OCI-LY1 (cell line): ENCODE measurements at regions not wholly inside any gene's neighbourhood (a gene's known extent, or its start where the extent isn't known, plus 50 kb on each side); places are given as distances from the start of the nearest gene placed in this dataset.

Source experiments
- H2AFZ ChIP-seq: fragments of 200-600 bp; sonication (generic), shearing (Covaris generic); 2 replicates; pipeline ENCODE4 v1.6.0; 2014; ENCODE audit warnings: antibody characterized with exemption, mild to moderate bottlenecking, low read length
- H3F3A ChIP-seq: fragments of 200-600 bp; sonication (generic), shearing (Covaris generic); 2 replicates; pipeline ENCODE4 v1.6.0; 2014; ENCODE audit warnings: mild to moderate bottlenecking, antibody characterized with exemption, low read length, moderate library complexity; ENCODE audit not compliant: insufficient read depth
- H3K27ac ChIP-seq: fragments of 200-600 bp; sonication (generic); 2 replicates; pipeline ENCODE4 v1.5.1; 2014; ENCODE audit warnings: low read length, mixed run types, mild to moderate bottlenecking, low read depth; ENCODE audit not compliant: poor library complexity, severe bottlenecking
- H3K27me3 ChIP-seq: fragments of 200-600 bp; sonication (generic); 2 replicates; pipeline ENCODE4 v1.6.0; 2014; ENCODE audit warnings: antibody characterized with exemption, mild to moderate bottlenecking, low read length, moderate library complexity; ENCODE audit not compliant: insufficient read depth
- H3K36me3 ChIP-seq: fragments of 200-600 bp; sonication (generic); 2 replicates; pipeline ENCODE4 v1.6.1; 2014; ENCODE audit warnings: mild to moderate bottlenecking, antibody characterized with exemption, low read length, moderate library complexity, mixed read lengths; ENCODE audit not compliant: insufficient read depth
- H3K4me1 ChIP-seq: fragments of 200-600 bp; sonication (generic); 2 replicates; pipeline ENCODE4 v1.5.1; 2014; ENCODE audit warnings: mild to moderate bottlenecking, low read length, moderate library complexity; ENCODE audit not compliant: insufficient read depth, severe bottlenecking
- H3K4me2 ChIP-seq: fragments of 200-600 bp; sonication (generic), shearing (Covaris generic); 2 replicates; pipeline ENCODE4 v1.6.1; 2014; ENCODE audit warnings: low read length
- H3K4me3 ChIP-seq: fragments of 200-600 bp; sonication (generic); 2 replicates; pipeline ENCODE4 v1.5.1; 2014; ENCODE audit warnings: low read length, low read depth, mild to moderate bottlenecking, mixed read lengths; ENCODE audit not compliant: poor library complexity, severe bottlenecking
- H3K79me2 ChIP-seq: fragments of 200-600 bp; shearing (Covaris generic); 2 replicates; pipeline ENCODE4 v1.6.1; 2016; ENCODE audit warnings: mixed run types, low read length, mixed read lengths; ENCODE audit not compliant: insufficient read depth
- H3K9ac ChIP-seq: fragments of 200-600 bp; sonication (generic), shearing (Covaris generic); 2 replicates; pipeline ENCODE4 v1.6.1; 2014; ENCODE audit warnings: mild to moderate bottlenecking, low read length, mixed read lengths
- H3K9me2 ChIP-seq: fragments of 200-600 bp; sonication (generic), shearing (Covaris generic); 2 replicates; pipeline ENCODE4 v1.6.1; 2014; ENCODE audit warnings: low read depth, mild to moderate bottlenecking, low read length, mixed read lengths
- H3K9me3 ChIP-seq: fragments of 200-600 bp; shearing (Covaris generic); 2 replicates; pipeline ENCODE4 v1.6.1; 2014; ENCODE audit warnings: low read length, mixed read lengths
- H4K20me1 ChIP-seq: fragments of 200-600 bp; sonication (generic), shearing (Covaris generic); 2 replicates; pipeline ENCODE4 v1.6.0; 2016; ENCODE audit warnings: mild to moderate bottlenecking, low read length; ENCODE audit not compliant: insufficient read depth
- EZH2 ChIP-seq: fragments of 200-600 bp; sonication (generic), shearing (Covaris generic); IDR thresholded peaks from 2 replicates; pipeline ENCODE4 v1.8.0; 2017; ENCODE audit warnings: borderline replicate concordance, mixed run types, mild to moderate bottlenecking, antibody characterized with exemption, low read length, moderate library complexity, mixed read lengths
- TF ChIP-seq, protein P1 (sequence below): fragments of 200-600 bp; sonication (generic), shearing (Covaris generic); IDR thresholded peaks from 2 replicates; pipeline ENCODE4 v1.5.1; 2017; ENCODE audit warnings: mild to moderate bottlenecking, antibody characterized with exemption, low read length, moderate library complexity, mixed read lengths

DNA sequence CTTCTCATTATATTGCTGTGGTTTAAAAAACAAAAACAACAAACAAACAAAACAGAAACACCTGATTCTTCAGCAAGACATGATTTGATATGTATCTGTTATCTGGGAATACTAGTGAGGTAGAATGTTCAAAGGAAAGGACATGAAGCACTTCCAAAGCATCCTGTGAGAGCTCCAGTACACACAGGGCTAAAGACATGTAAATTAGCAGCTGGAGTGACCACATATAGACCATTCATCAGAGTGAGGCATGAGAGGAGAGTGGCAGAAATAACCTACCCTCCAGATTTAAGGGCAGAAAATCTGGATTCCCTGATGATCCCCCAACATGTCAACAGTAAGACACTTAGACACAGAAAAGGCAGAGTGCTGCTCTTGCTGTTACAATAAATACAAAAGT is 260.5 kb upstream of the CHRM3 start:
- H3K9ac ChIP-seq = no peak overlapping the region
- H3K36me3 ChIP-seq = no peaks in the 10 kb centered on the region
- no peak overlapping the region for H3K27ac ChIP-seq

DNA sequence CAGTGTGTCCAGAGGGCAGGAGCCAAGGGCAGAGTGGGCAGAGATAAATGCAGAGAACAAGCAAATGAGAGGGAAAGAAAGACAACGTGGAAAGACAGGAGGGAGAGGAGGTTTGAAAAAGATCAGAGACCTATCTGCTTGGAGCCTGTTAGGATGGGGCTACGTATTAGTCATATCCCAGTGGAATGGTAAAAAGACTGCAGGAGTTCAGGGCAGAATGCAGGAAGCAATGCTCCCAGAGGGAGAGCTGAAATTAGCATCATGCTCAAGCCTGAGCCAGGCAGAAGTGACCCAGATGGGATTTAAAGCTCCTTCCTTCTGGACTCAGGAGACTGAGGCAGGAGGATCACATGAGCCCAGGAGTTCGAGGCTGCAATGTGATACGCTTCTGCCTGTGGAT is 261.3 kb upstream of the CHRM3 start:
- Histone ChIP-seq H3K36me3 (no peaks in the 10 kb centered on the region), H3F3A (no peaks in the 10 kb centered on the region), H3K27ac (no peak overlapping the region), H3K9me2 (no peaks in the 10 kb centered on the region), H3K4me1 (no peaks in the 10 kb centered on the region), H2AFZ (no peak overlapping the region), H3K9me3 (no peaks in the 10 kb centered on the region), H4K20me1 (no peaks in the 10 kb centered on the region), H3K79me2 (no peaks in the 10 kb centered on the region), H3K4me3 (no peak overlapping the region), H3K27me3 (no peaks in the 10 kb centered on the region), H3K4me2 (no peak overlapping the region), H3K9ac (no peak overlapping the region)
- TF ChIP-seq EZH2 = no peak
- TF ChIP-seq, protein P1, sequence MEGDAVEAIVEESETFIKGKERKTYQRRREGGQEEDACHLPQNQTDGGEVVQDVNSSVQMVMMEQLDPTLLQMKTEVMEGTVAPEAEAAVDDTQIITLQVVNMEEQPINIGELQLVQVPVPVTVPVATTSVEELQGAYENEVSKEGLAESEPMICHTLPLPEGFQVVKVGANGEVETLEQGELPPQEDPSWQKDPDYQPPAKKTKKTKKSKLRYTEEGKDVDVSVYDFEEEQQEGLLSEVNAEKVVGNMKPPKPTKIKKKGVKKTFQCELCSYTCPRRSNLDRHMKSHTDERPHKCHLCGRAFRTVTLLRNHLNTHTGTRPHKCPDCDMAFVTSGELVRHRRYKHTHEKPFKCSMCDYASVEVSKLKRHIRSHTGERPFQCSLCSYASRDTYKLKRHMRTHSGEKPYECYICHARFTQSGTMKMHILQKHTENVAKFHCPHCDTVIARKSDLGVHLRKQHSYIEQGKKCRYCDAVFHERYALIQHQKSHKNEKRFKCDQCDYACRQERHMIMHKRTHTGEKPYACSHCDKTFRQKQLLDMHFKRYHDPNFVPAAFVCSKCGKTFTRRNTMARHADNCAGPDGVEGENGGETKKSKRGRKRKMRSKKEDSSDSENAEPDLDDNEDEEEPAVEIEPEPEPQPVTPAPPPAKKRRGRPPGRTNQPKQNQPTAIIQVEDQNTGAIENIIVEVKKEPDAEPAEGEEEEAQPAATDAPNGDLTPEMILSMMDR = no peak

More for the DNA sequence above, 260.5 kb upstream of the CHRM3 start:
- Histone ChIP-seq H3F3A (no peaks in the 10 kb centered on the region), H3K9me3 (no peaks in the 10 kb centered on the region), H3K9me2 (no peaks in the 10 kb centered on the region), H3K79me2 (no peaks in the 10 kb centered on the region), H3K4me2 (no peak overlapping the region), H3K27me3 (no peaks in the 10 kb centered on the region), H3K4me3 (no peak overlapping the region), H4K20me1 (no peaks in the 10 kb centered on the region), H2AFZ (no peak overlapping the region), H3K4me1 (no peaks in the 10 kb centered on the region)
- TF ChIP-seq, protein P1 = no peak
- TF ChIP-seq EZH2 = no peak

DNA sequence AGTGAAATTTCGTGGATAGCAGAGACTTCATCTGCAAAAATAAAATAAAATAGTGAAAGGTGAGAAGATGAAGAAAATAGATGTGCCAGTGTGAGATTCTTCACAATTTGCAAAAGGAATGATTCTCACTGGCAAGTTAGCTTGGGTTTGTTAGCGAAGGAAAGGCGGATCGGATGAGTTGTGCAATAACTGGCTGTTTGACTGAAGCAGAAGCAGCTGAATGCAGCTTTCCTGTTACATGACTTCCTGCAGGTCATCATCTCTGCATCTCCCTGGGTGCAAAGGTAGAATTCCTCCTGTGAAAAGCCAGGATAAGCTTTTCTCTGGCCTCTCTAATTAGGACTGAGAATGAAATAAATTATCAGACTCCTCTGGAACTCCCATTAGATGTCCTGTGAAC is 263.1 kb upstream of the CHRM3 start:
- Histone ChIP-seq H3K9ac (no peak overlapping the region), H3K4me1 (no peaks in the 10 kb centered on the region), H4K20me1 (no peaks in the 10 kb centered on the region), H3K9me3 (no peaks in the 10 kb centered on the region), H3K79me2 (no peaks in the 10 kb centered on the region), H2AFZ (no peak overlapping the region), H3K4me3 (no peak overlapping the region), H3K4me2 (no peak overlapping the region), H3K27ac (no peak overlapping the region), H3K27me3 (no peaks in the 10 kb centered on the region), H3K36me3 (no peaks in the 10 kb centered on the region), H3F3A (no peaks in the 10 kb centered on the region), H3K9me2 (no peaks in the 10 kb centered on the region)
- TF ChIP-seq, protein P1 = no peak
- TF ChIP-seq EZH2 = no peak
